IPS DF 19.7 (cell line): ENCODE measurements at regions not wholly inside any gene's neighbourhood (a gene's known extent, or its start where the extent isn't known, plus 50 kb on each side); places are given as distances from the start of the nearest gene placed in this dataset.

Experiments used
- DNase-seq: peaks from one replicate; pipeline ENCODE4 v3.0.0-alpha.2; 2013; ENCODE audit warnings: low read depth, low spot score

GRCh38 chr5:89421035-89421434 is 538.1 kb upstream of the MEF2C start:
- no peak for DNase-seq

GRCh38 chr5:89418407-89419085 is 535.6 kb upstream of the MEF2C start:
- no peak for DNase-seq

- no peak for DNase-seq
Measured at GRCh38 chr5:89417990-89418389, 535.0 kb upstream of the MEF2C start.

GRCh38 chr5:89417515-89417914 is 534.5 kb upstream of the MEF2C start:
- no peak for DNase-seq

- DNase-seq, result no peak
Measured at GRCh38 chr5:89411891-89412290, 528.9 kb upstream of the MEF2C start.

GRCh38 chr5:89407054-89407453 is 524.1 kb upstream of the MEF2C start:
- no peak for DNase-seq

GRCh38 chr5:89401659-89402058 is 518.7 kb upstream of the MEF2C start:
- DNase-seq, result no peak

- DNase-seq, result no peak
Measured at GRCh38 chr5:89401012-89401411, 518.0 kb upstream of the MEF2C start.

- no peak for DNase-seq
Measured at GRCh38 chr5:89399548-89399947, 516.6 kb upstream of the MEF2C start.

GRCh38 chr5:89397096-89397495 is 514.1 kb upstream of the MEF2C start:
- no peak for DNase-seq

GRCh38 chr5:89396278-89396954 is 513.4 kb upstream of the MEF2C start:
- no peak for DNase-seq

- DNase-seq, result no peak
Measured at GRCh38 chr5:89395111-89395510, 512.1 kb upstream of the MEF2C start.

- no peak for DNase-seq
Measured at GRCh38 chr5:89388872-89389271, 505.9 kb upstream of the MEF2C start.

- DNase-seq, result no peak
Measured at GRCh38 chr5:89384391-89384790, 501.4 kb upstream of the MEF2C start.

GRCh38 chr5:89380635-89381034 is 497.7 kb upstream of the MEF2C start:
- DNase-seq, result no peak

- no peak for DNase-seq
Measured at GRCh38 chr5:89377767-89378455, 494.9 kb upstream of the MEF2C start.

- no peak for DNase-seq
Measured at GRCh38 chr5:89374818-89375521, 492.0 kb upstream of the MEF2C start.

- no peak for DNase-seq
Measured at GRCh38 chr5:89374144-89374784, 491.3 kb upstream of the MEF2C start.

GRCh38 chr5:89372176-89372575 is 489.2 kb upstream of the MEF2C start:
- no peak for DNase-seq

- DNase-seq, result no peak
Measured at GRCh38 chr5:89371646-89372045, 488.7 kb upstream of the MEF2C start.

- DNase-seq, result no peak
Measured at GRCh38 chr5:89359046-89359445, 476.1 kb upstream of the MEF2C start.
